Epithelial cell of proximal tubule (primary cell): ENCODE measurements at regions not wholly inside any gene's neighbourhood (a gene's known extent, or its start where the extent isn't known, plus 50 kb on each side); places are given as distances from the start of the nearest gene placed in this dataset.

Experiments
- DNase-seq: peaks from one replicate; pipeline ENCODE4 v3.0.0-alpha.2; 2011; ENCODE audit warnings: low read depth
- H3K4me3 ChIP-seq: 2 replicates; pipeline ENCODE4 v1.5.1; 2011; ENCODE audit warnings: low read depth, mild to moderate bottlenecking, low read length
- CTCF ChIP-seq: conservative IDR thresholded peaks from 2 replicates; pipeline ENCODE4 v1.5.1; 2012; ENCODE audit warnings: low read depth, mild to moderate bottlenecking, low read length

GRCh38 chr2:14194233-14194632 lies 438.3 kb upstream of the LRATD1 start:
- TF ChIP-seq CTCF, result no peak
- no peak overlapping the region for H3K4me3 ChIP-seq
- no peak for DNase-seq

GRCh38 chr2:14197293-14197692 lies 435.2 kb upstream of the LRATD1 start:
- no peak for DNase-seq
- no peak overlapping the region for H3K4me3 ChIP-seq
- TF ChIP-seq CTCF, result no peak

- no peak overlapping the region for H3K4me3 ChIP-seq
- no peak for DNase-seq
- no peak for TF ChIP-seq CTCF
These were observed 433.5 kb upstream of the LRATD1 start for GRCh38 chr2:14199040-14199439.

DNA sequence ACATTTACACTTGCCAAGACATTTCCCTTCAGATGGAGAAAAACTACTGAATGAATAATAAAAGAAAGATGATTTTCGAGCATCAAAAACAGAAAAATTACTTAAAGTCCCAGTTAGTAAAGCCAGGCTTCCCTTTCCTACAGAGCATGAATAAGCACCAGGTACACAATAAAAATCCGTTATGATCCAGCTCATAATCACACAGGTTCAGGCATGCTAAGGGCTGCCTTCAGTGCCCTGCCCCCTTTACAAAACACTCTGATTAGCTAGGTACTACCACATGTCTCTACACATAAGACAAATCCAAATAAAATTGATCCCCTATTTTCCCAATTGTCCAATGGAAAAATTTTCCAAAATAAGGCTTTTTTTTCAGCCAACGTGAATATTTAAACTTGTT lies 413.2 kb upstream of the LRATD1 start:
- TF ChIP-seq CTCF, result no peak
- no peak overlapping the region for H3K4me3 ChIP-seq
- DNase-seq, result no peak

GRCh38 chr2:14220101-14220500 lies 412.4 kb upstream of the LRATD1 start:
- no peak for TF ChIP-seq CTCF
- H3K4me3 ChIP-seq, result no peak overlapping the region
- DNase-seq, result no peak

- H3K4me3 ChIP-seq, result no peak overlapping the region
- no peak for TF ChIP-seq CTCF
- no peak for DNase-seq
These were observed 411.1 kb upstream of the LRATD1 start for GRCh38 chr2:14221466-14221865.

DNA sequence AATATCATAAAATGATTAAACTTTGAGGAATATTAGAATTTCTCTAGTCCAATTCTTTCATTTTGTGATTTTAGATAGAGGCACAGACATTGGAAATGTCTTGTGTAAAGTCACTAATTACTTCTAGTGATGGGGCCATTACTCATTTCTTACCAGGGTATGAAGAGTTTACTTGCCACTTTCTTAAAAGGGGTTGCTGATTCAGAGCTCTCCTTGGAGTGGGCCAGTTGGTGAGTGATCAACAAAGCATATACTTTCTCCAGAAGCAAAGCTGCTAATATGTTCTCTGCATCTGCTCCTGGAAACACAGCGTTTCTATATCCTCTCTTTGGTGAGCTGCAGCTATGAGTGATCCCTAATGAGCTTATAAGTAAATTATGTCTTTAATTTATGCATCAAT lies 408.9 kb upstream of the LRATD1 start:
- DNase-seq, result no peak
- no peak for TF ChIP-seq CTCF

More for the DNA sequence above, 408.9 kb upstream of the LRATD1 start:
- no peak overlapping the region for H3K4me3 ChIP-seq
